Neural cell (in vitro differentiated cells): ENCODE measurements at regions not wholly inside any gene's neighbourhood (a gene's known extent, or its start where the extent isn't known, plus 50 kb on each side); places are given as distances from the start of the nearest gene placed in this dataset.
"Not testable (repeated sequence)": the region's sequence is repeated elsewhere in the genome, so short reads cannot be mapped to it uniquely, and the experiment has no call there.

ENCODE experiments used
- MXI1 ChIP-seq: fragments of 450-650 bp; conservative IDR thresholded peaks from 2 replicates; pipeline ENCODE4 v1.6.1; 2014; ENCODE audit warnings: antibody characterized with exemption, mild to moderate bottlenecking; ENCODE audit not compliant: poor library complexity, severe bottlenecking
- SMC3 ChIP-seq: fragments of 450-650 bp; conservative IDR thresholded peaks from 2 replicates; pipeline ENCODE4 v1.6.1; 2014; ENCODE audit warnings: antibody characterized with exemption, mild to moderate bottlenecking, moderate library complexity; ENCODE audit not compliant: poor library complexity
- TF ChIP-seq, protein P1 (sequence below): fragments of 450-650 bp; IDR thresholded peaks from 2 replicates; pipeline ENCODE4 v1.5.1; 2014; ENCODE audit warnings: antibody characterized with exemption, mild to moderate bottlenecking, moderate library complexity; ENCODE audit not compliant: poor library complexity, severe bottlenecking

DNA sequence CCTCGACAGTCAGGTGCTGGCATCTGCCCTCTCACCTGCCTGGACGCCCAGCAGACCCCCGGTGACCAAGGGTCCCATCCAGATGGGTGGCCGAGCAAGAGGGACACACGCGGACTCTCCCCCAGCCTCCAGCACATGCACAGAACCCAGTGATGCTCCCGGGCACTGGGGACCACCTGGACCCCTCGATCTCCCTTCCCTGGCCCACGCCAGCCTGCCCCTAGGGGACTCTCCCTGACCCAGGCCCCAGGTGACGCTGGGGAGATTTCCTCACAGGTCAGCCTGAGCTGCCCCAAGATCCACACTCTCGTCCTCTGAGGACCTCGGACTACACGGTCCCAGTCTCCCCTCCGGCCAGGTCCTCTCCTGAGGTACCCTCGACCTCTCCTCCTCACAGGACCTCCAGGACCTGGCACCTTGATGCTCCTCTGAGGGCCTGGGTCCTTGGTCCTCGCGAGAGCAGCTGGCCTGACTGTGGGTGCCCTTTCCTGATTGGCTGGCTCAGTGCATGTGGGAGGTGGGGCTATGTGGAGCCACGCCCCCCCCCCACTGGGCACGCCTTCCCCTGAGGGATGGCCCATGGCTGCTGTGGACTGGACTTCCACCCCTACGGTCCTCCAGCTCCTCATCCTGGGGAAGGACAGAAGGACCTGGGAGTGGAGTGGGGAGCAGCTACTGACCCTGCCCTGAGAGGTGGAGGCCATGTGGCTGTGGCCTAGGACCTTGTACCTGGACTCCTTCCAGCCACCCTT is 69.0 kb downstream of the PNMA6F start:
- TF ChIP-seq, protein P1, sequence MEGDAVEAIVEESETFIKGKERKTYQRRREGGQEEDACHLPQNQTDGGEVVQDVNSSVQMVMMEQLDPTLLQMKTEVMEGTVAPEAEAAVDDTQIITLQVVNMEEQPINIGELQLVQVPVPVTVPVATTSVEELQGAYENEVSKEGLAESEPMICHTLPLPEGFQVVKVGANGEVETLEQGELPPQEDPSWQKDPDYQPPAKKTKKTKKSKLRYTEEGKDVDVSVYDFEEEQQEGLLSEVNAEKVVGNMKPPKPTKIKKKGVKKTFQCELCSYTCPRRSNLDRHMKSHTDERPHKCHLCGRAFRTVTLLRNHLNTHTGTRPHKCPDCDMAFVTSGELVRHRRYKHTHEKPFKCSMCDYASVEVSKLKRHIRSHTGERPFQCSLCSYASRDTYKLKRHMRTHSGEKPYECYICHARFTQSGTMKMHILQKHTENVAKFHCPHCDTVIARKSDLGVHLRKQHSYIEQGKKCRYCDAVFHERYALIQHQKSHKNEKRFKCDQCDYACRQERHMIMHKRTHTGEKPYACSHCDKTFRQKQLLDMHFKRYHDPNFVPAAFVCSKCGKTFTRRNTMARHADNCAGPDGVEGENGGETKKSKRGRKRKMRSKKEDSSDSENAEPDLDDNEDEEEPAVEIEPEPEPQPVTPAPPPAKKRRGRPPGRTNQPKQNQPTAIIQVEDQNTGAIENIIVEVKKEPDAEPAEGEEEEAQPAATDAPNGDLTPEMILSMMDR, result not testable (repeated sequence)
- TF ChIP-seq MXI1, SMC3: not testable (repeated sequence)
